Mesenchymal stem cell (in vitro differentiated cells and primary cell): ENCODE measurements at regions not wholly inside any gene's neighbourhood (a gene's known extent, or its start where the extent isn't known, plus 50 kb on each side); places are given as distances from the start of the nearest gene placed in this dataset.

ENCODE experiments used
- DNase-seq: peaks from one replicate; pipeline ENCODE4 v3.0.0-alpha.2; 2013
- H2AFZ ChIP-seq: one replicate; pipeline ENCODE4 v1.6.1; 2013; ENCODE audit warnings: low read depth, mild to moderate bottlenecking, control low read depth, inconsistent platforms, low read length, moderate library complexity
- H2AK5ac ChIP-seq: 2 replicates; pipeline ENCODE4 v1.6.1; 2013; ENCODE audit warnings: low read length, moderate library complexity, mild to moderate bottlenecking, inconsistent platforms; ENCODE audit not compliant: severe bottlenecking
- H2BK120ac ChIP-seq: one replicate; pipeline ENCODE4 v1.6.1; 2013; ENCODE audit warnings: low read depth, mild to moderate bottlenecking, inconsistent platforms, low read length, moderate library complexity
- H2BK12ac ChIP-seq, 2 experiments: one replicate each; pipeline ENCODE4 v1.6.1; 2013; ENCODE audit warnings: inconsistent platforms in 2 of 2, low read length in 2 of 2, mild to moderate bottlenecking in 2 of 2, moderate library complexity in 2 of 2, control low read depth in 1 of 2
- H2BK15ac ChIP-seq: one replicate; pipeline ENCODE4 v1.6.1; 2013; ENCODE audit warnings: mild to moderate bottlenecking, low read depth, inconsistent platforms; ENCODE audit not compliant: poor library complexity, severe bottlenecking
- H2BK5ac ChIP-seq: 2 replicates; pipeline ENCODE4 v1.6.1; 2013; ENCODE audit warnings: low read depth, mild to moderate bottlenecking, low read length, control low read depth, inconsistent platforms; ENCODE audit not compliant: poor library complexity, severe bottlenecking
- H3K14ac ChIP-seq, 2 experiments: one replicate each; pipeline ENCODE4 v1.6.1; 2013; ENCODE audit warnings: inconsistent platforms in 2 of 2, low read length in 2 of 2, control low read depth in 1 of 2, mild to moderate bottlenecking in 1 of 2, moderate library complexity in 1 of 2
- H3K18ac ChIP-seq, 2 experiments: one replicate each; pipeline ENCODE4 v1.6.1; 2013; ENCODE audit warnings: inconsistent platforms in 2 of 2, low read length in 2 of 2, control low read depth in 1 of 2, low read depth in 1 of 2, mild to moderate bottlenecking in 1 of 2
- H3K23ac ChIP-seq, 2 experiments: one replicate each; pipeline ENCODE4 v1.6.1; 2013; ENCODE audit warnings: inconsistent platforms in 2 of 2, low read length in 2 of 2, mild to moderate bottlenecking in 2 of 2, moderate library complexity in 2 of 2, control low read depth in 1 of 2
- H3K27ac ChIP-seq: 2 replicates; pipeline ENCODE4 v1.5.1; 2013; ENCODE audit warnings: mild to moderate bottlenecking, moderate library complexity, low read length, control low read depth, inconsistent platforms; ENCODE audit not compliant: poor library complexity, severe bottlenecking
- H3K27me3 ChIP-seq, 2 experiments: 2 replicates each; pipeline versions ENCODE4 v1.6.1 to v1.7.0; 2013; ENCODE audit warnings: low read length in 2 of 2, mild to moderate bottlenecking in 2 of 2, moderate library complexity in 2 of 2, control low read depth in 1 of 2, inconsistent platforms in 1 of 2; ENCODE audit not compliant: control insufficient read depth in 1 of 2, insufficient read depth in 1 of 2
- H3K36me3 ChIP-seq, 2 experiments: 2 replicates each; pipeline versions ENCODE4 v1.6.1 to v1.7.0; 2013; ENCODE audit warnings: low read length in 2 of 2, control low read depth in 1 of 2, inconsistent platforms in 1 of 2, low read depth in 1 of 2, mild to moderate bottlenecking in 1 of 2; ENCODE audit not compliant: insufficient read depth in 2 of 2, control insufficient read depth in 1 of 2
- H3K4ac ChIP-seq, 2 experiments: one replicate each; pipeline ENCODE4 v1.6.1; 2013; ENCODE audit warnings: inconsistent platforms in 2 of 2, low read length in 2 of 2, mild to moderate bottlenecking in 2 of 2, moderate library complexity in 2 of 2, control low read depth in 1 of 2, low read depth in 1 of 2
- H3K4me1 ChIP-seq: 2 replicates; pipeline ENCODE4 v1.6.1; 2013; ENCODE audit warnings: low read depth, low read length, control low read depth; ENCODE audit not compliant: control insufficient read depth, insufficient read depth
- H3K4me2 ChIP-seq: 2 replicates; pipeline ENCODE4 v1.6.1; 2013; ENCODE audit warnings: low read length, mild to moderate bottlenecking, inconsistent platforms; ENCODE audit not compliant: poor library complexity, severe bottlenecking
- H3K4me3 ChIP-seq, 2 experiments: 2 replicates each; pipeline versions ENCODE4 v1.5.1 to v1.7.0; 2013; ENCODE audit warnings: low read length in 2 of 2, mild to moderate bottlenecking in 2 of 2, control low read depth in 1 of 2, low read depth in 1 of 2; ENCODE audit not compliant: insufficient read depth in 1 of 2
- H3K79me1 ChIP-seq: replicated peaks from 2 replicates; pipeline ENCODE4 v1.6.1; 2013; ENCODE audit warnings: mild to moderate bottlenecking, control low read depth, low read length, inconsistent platforms; ENCODE audit not compliant: poor library complexity, severe bottlenecking
- H3K9ac ChIP-seq: 2 replicates; pipeline ENCODE4 v1.7.0; 2013; ENCODE audit warnings: mild to moderate bottlenecking, low read length, moderate library complexity
- H3K9me3 ChIP-seq: 2 replicates; pipeline ENCODE4 v1.7.0; 2013; ENCODE audit warnings: mild to moderate bottlenecking, low read length; ENCODE audit not compliant: control insufficient read depth
- H4K8ac ChIP-seq: one replicate; pipeline ENCODE4 v1.6.1; 2013; ENCODE audit warnings: inconsistent platforms, mild to moderate bottlenecking, low read length, moderate library complexity
- H4K91ac ChIP-seq: one replicate; pipeline ENCODE4 v1.6.1; 2013; ENCODE audit warnings: mild to moderate bottlenecking, low read length, inconsistent platforms
- WGBS: methylation state at CpG from one replicate; pipeline ENCODE4 v1.1.7; 2013; ENCODE audit warnings: mixed read lengths; 5-methylcytosine and 5-hydroxymethylcytosine counted together

- Histone ChIP-seq H3K36me3 (peaks cover 14 to 39% of the 10 kb centered on the region in 2 experiments), H2AFZ (no peak overlapping the region), H2BK120ac (no peak overlapping the region), H3K23ac (no peak overlapping the region), H3K79me1 (peaks cover 14% of the 10 kb centered on the region), H3K27me3 (no peaks in the 10 kb centered on the region), H3K4me3 (no peak overlapping the region), H3K14ac (no peak overlapping the region), H3K18ac (no peak overlapping the region), H3K9me3 (no peaks in the 10 kb centered on the region), H3K4me2 (no peak overlapping the region), H3K4ac (no peak overlapping the region), H4K8ac (no peak overlapping the region), H2AK5ac (no peak overlapping the region), H2BK12ac (no peak overlapping the region), H2BK15ac (no peak overlapping the region), H2BK5ac (no peak overlapping the region), H3K27ac (no peak overlapping the region), H3K9ac (no peak overlapping the region), H3K4me1 (no peaks in the 10 kb centered on the region), H4K91ac (no peak overlapping the region)
- 97% methylated on average over 16 of the region's 16 CpGs for WGBS
- no peak for DNase-seq
Observed at GRCh38 chr17:83029571-83029970, 49.8 kb upstream of the METRNL start.
